ENCODE measurements at regions not wholly inside any gene's neighbourhood (a gene's known extent, or its start where the extent isn't known, plus 50 kb on each side); places are given as distances from the start of the nearest gene placed in this dataset.

DNA sequence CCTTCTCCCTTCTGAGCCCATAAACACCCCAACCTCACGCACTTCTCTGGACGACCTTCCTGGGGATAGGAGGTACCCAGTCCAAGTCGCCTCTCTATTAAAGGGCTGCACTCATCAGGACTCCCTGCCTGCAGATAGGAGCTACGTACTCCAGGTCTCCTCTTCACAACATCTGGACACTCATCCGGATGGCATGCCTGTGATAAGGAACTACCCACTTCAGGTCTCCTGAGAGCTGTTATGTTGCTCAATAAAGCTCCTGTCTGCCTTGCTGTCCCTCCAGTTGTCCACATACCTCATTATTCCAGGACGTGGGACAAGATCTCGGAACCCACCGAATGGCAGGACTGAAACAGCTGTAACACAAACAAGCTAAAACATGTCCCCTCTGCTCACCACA is 548.0 kb downstream of the TBC1D32 start (continued):
- no peak for TF ChIP-seq CREB1 (CRISPR knock-in tag; IDR thresholded peaks at IDR 0.05; ENCODE audit: low read depth)
- TF ChIP-seq STAT1 (IDR thresholded peaks at IDR 0.05; ENCODE audit: unreplicated experiment) = no peak
- no peak for TF ChIP-seq POLR2AphosphoS5 (IDR thresholded peaks at IDR 0.05; ENCODE audit: low read depth)
- no peak for TF ChIP-seq EZH2phosphoT487 (IDR thresholded peaks at IDR 0.05; ENCODE audit: unreplicated experiment)
- no peak for TF ChIP-seq ZNF331 (CRISPR knock-in tag; IDR thresholded peaks at IDR 0.05; ENCODE audit: low read depth)
- no peak for TF ChIP-seq NANOG (IDR thresholded peaks at IDR 0.05; ENCODE audit: borderline replicate concordance)
- no peak for TF ChIP-seq ZNF114 (CRISPR knock-in tag; IDR thresholded peaks at IDR 0.05)
- TF ChIP-seq, protein P1, sequence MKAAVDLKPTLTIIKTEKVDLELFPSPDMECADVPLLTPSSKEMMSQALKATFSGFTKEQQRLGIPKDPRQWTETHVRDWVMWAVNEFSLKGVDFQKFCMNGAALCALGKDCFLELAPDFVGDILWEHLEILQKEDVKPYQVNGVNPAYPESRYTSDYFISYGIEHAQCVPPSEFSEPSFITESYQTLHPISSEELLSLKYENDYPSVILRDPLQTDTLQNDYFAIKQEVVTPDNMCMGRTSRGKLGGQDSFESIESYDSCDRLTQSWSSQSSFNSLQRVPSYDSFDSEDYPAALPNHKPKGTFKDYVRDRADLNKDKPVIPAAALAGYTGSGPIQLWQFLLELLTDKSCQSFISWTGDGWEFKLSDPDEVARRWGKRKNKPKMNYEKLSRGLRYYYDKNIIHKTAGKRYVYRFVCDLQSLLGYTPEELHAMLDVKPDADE (IDR thresholded peaks at IDR 0.05) = no peak

DNA sequence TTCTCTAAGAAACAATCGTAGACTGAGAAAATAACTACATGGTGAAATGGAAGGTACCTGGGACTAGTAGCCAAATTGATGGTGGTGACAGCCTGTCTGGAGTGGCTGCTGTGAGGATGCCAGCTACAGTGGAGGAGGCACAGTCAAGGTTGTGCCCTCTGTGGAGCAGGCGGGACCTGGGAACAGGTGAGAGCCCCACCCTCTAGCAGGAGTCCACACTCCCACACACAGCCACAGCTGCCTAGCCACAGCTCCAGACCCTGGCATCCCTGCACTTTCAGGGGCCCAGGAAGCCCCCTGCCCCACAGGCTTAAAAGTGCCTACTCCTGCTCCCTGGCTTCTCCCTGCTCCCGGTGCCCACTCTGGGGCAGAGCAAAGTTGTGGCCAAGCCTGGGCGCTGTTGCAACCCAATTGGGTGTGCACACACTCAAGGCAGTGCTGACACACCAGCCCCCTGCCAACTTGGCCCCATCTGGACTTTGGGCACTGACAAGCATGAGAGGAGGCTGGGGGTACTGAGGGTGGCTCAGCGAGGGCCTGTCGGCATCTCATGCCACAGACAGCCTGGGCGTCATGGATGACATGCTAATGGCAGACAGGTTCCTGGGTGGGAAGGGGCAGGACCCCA is 548.7 kb downstream of the TBC1D32 start:
- no peak overlapping the region for H3K4me3 Mint-ChIP-seq
- H3K4me1 Mint-ChIP-seq = no peaks in the 10 kb centered on the region
- Histone ChIP-seq H3K4me1 (ENCODE audit: insufficient read depth) (no peaks in the 10 kb centered on the region), H4K20me1 (replicated peaks; ENCODE audit: insufficient read depth) (no peaks in the 10 kb centered on the region), H3K4me3 (no peak overlapping the region), H3K9me2 (ENCODE audit: insufficient read depth) (peaks cover 5% of the 10 kb centered on the region; the same call in 1 of the 2 replicates), H2AFZ (no peak overlapping the region), H3K79me2 (replicated peaks; ENCODE audit: insufficient read depth) (no peaks in the 10 kb centered on the region), H3K36me3 (ENCODE audit: insufficient read depth) (no peaks in the 10 kb centered on the region), H3K4me2 (no peak overlapping the region), H3F3A (replicated peaks; ENCODE audit: low read depth) (no peaks in the 10 kb centered on the region), H3K27me3 (ENCODE audit: insufficient read depth) (no peaks in the 10 kb centered on the region), H3K27ac (ENCODE audit: low read depth) (no peak overlapping the region)
- H3K27ac Mint-ChIP-seq = no peak overlapping the region
- H3K27me3 Mint-ChIP-seq (ENCODE audit: insufficient read depth, low read depth, poor library complexity) = peaks cover 4% of the 10 kb centered on the region
- no peak for ATAC-seq
- H3K36me3 Mint-ChIP-seq (ENCODE audit: low read depth) = no peaks in the 10 kb centered on the region
- DNase-seq (ENCODE audit: low spot score) = no peak
- H3K9me3 Mint-ChIP-seq = peaks cover 3% of the 10 kb centered on the region; the same call in 2 of the 3 replicates
- TF ChIP-seq NANOG (IDR thresholded peaks at IDR 0.05; ENCODE audit: borderline replicate concordance) = no peak
- TF ChIP-seq, protein P2, sequence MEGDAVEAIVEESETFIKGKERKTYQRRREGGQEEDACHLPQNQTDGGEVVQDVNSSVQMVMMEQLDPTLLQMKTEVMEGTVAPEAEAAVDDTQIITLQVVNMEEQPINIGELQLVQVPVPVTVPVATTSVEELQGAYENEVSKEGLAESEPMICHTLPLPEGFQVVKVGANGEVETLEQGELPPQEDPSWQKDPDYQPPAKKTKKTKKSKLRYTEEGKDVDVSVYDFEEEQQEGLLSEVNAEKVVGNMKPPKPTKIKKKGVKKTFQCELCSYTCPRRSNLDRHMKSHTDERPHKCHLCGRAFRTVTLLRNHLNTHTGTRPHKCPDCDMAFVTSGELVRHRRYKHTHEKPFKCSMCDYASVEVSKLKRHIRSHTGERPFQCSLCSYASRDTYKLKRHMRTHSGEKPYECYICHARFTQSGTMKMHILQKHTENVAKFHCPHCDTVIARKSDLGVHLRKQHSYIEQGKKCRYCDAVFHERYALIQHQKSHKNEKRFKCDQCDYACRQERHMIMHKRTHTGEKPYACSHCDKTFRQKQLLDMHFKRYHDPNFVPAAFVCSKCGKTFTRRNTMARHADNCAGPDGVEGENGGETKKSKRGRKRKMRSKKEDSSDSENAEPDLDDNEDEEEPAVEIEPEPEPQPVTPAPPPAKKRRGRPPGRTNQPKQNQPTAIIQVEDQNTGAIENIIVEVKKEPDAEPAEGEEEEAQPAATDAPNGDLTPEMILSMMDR (conservative IDR thresholded peaks at IDR 0.05; ENCODE audit: low read depth in 2 of 2) = no peak
- no peak for TF ChIP-seq ZNF114 (CRISPR knock-in tag; IDR thresholded peaks at IDR 0.05)
- TF ChIP-seq, protein P3, sequence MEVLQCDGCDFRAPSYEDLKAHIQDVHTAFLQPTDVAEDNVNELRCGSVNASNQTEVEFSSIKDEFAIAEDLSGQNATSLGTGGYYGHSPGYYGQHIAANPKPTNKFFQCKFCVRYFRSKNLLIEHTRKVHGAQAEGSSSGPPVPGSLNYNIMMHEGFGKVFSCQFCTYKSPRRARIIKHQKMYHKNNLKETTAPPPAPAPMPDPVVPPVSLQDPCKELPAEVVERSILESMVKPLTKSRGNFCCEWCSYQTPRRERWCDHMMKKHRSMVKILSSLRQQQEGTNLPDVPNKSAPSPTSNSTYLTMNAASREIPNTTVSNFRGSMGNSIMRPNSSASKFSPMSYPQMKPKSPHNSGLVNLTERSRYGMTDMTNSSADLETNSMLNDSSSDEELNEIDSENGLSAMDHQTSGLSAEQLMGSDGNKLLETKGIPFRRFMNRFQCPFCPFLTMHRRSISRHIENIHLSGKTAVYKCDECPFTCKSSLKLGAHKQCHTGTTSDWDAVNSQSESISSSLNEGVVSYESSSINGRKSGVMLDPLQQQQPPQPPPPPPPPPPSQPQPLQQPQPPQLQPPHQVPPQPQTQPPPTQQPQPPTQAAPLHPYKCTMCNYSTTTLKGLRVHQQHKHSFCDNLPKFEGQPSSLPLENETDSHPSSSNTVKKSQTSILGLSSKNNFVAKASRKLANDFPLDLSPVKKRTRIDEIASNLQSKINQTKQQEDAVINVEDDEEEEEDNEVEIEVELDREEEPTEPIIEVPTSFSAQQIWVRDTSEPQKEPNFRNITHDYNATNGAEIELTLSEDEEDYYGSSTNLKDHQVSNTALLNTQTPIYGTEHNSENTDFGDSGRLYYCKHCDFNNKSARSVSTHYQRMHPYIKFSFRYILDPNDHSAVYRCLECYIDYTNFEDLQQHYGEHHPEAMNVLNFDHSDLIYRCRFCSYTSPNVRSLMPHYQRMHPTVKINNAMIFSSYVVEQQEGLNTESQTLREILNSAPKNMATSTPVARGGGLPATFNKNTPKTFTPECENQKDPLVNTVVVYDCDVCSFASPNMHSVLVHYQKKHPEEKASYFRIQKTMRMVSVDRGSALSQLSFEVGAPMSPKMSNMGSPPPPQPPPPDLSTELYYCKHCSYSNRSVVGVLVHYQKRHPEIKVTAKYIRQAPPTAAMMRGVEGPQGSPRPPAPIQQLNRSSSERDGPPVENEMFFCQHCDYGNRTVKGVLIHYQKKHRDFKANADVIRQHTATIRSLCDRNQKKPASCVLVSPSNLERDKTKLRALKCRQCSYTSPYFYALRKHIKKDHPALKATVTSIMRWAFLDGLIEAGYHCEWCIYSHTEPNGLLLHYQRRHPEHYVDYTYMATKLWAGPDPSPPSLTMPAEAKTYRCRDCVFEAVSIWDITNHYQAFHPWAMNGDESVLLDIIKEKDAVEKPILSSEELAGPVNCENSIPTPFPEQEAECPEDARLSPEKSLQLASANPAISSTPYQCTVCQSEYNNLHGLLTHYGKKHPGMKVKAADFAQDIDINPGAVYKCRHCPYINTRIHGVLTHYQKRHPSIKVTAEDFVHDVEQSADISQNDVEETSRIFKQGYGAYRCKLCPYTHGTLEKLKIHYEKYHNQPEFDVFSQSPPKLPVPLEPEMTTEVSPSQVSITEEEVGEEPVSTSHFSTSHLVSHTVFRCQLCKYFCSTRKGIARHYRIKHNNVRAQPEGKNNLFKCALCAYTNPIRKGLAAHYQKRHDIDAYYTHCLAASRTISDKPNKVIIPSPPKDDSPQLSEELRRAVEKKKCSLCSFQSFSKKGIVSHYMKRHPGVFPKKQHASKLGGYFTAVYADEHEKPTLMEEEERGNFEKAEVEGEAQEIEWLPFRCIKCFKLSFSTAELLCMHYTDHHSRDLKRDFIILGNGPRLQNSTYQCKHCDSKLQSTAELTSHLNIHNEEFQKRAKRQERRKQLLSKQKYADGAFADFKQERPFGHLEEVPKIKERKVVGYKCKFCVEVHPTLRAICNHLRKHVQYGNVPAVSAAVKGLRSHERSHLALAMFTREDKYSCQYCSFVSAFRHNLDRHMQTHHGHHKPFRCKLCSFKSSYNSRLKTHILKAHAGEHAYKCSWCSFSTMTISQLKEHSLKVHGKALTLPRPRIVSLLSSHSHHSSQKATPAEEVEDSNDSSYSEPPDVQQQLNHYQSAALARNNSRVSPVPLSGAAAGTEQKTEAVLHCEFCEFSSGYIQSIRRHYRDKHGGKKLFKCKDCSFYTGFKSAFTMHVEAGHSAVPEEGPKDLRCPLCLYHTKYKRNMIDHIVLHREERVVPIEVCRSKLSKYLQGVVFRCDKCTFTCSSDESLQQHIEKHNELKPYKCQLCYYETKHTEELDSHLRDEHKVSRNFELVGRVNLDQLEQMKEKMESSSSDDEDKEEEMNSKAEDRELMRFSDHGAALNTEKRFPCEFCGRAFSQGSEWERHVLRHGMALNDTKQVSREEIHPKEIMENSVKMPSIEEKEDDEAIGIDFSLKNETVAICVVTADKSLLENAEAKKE (CRISPR knock-in tag; IDR thresholded peaks at IDR 0.05) = no peak
- TF ChIP-seq JUNB (IDR thresholded peaks at IDR 0.05; ENCODE audit: unreplicated experiment) = no peak
- no peak for TF ChIP-seq POLR2AphosphoS5 (IDR thresholded peaks at IDR 0.05; ENCODE audit: low read depth)
- TF ChIP-seq ZNF331 (CRISPR knock-in tag; IDR thresholded peaks at IDR 0.05; ENCODE audit: low read depth) = no peak
- TF ChIP-seq, protein P4, sequence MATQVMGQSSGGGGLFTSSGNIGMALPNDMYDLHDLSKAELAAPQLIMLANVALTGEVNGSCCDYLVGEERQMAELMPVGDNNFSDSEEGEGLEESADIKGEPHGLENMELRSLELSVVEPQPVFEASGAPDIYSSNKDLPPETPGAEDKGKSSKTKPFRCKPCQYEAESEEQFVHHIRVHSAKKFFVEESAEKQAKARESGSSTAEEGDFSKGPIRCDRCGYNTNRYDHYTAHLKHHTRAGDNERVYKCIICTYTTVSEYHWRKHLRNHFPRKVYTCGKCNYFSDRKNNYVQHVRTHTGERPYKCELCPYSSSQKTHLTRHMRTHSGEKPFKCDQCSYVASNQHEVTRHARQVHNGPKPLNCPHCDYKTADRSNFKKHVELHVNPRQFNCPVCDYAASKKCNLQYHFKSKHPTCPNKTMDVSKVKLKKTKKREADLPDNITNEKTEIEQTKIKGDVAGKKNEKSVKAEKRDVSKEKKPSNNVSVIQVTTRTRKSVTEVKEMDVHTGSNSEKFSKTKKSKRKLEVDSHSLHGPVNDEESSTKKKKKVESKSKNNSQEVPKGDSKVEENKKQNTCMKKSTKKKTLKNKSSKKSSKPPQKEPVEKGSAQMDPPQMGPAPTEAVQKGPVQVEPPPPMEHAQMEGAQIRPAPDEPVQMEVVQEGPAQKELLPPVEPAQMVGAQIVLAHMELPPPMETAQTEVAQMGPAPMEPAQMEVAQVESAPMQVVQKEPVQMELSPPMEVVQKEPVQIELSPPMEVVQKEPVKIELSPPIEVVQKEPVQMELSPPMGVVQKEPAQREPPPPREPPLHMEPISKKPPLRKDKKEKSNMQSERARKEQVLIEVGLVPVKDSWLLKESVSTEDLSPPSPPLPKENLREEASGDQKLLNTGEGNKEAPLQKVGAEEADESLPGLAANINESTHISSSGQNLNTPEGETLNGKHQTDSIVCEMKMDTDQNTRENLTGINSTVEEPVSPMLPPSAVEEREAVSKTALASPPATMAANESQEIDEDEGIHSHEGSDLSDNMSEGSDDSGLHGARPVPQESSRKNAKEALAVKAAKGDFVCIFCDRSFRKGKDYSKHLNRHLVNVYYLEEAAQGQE (IDR thresholded peaks at IDR 0.05; ENCODE audit: unreplicated experiment) = no peak
- TF ChIP-seq STAT1 (IDR thresholded peaks at IDR 0.05; ENCODE audit: unreplicated experiment) = no peak
